K562 (cell line): ENCODE measurements at regions not wholly inside any gene's neighbourhood (a gene's known extent, or its start where the extent isn't known, plus 50 kb on each side); places are given as distances from the start of the nearest gene placed in this dataset.

Experiments
- ATAC-seq: fragments of 200-7000 bp; cut with Tn5 transposase; 3 replicates; pipeline ENCODE4 v1.9.1; 2020; ENCODE audit warnings: moderate library complexity
- BruUV-seq: library from RNA; stranded (reverse); fragments of 400-500 nt; replicated peaks from 2 replicates; lab custom pipeline; 2021; lab: Mats Ljungman, UMichigan
- CTCF ChIA-PET: fragments of 300-600 bp; formaldehyde crosslinking; extraction: SDS; loops from one replicate; lab custom pipeline; 2021; ENCODE audit warnings: low intra/inter-chr PET ratio; lab: Yijun Ruan, JAX
- POLR2A ChIA-PET: fragments of 300-600, 350-650 bp; sonication (Branson Sonifier 250); formaldehyde crosslinking; extraction: SDS; loops from one replicate; lab custom pipeline; 2021; ENCODE audit warnings: antibody characterized with exemption, inconsistent platforms; lab: Yijun Ruan, JAX
- DNase-seq, 4 experiments: peaks; one replicate each; pipeline versions ENCODE4 v3.0.0 to v3.0.0-alpha.2; 2011 to 2018; ENCODE audit warnings: low spot score in 3 of 4, mixed read lengths in 3 of 4; ENCODE audit errors: extremely low read depth in 1 of 4
- FAIRE-seq: peaks from 2 replicates; lab custom pipeline; 2011; peaks lifted over from hg19 to GRCh38; lab: Jason Lieb, UNC
- H2AFZ ChIP-seq: 2 replicates; pipeline ENCODE4 v1.6.0; 2011; ENCODE audit warnings: low read depth, low read length, control low read depth, inconsistent platforms
- H3K27ac ChIP-seq: fragments of 200-600 bp; 3 replicates; pipeline ENCODE4 v1.8.0; 2011; ENCODE audit warnings: low read depth, mild to moderate bottlenecking, control low read depth, inconsistent platforms, low read length, moderate library complexity, mixed read lengths; ENCODE audit errors: extremely low read depth
- H3K27me3 ChIP-seq, 2 experiments: fragments of 300-600 bp in 1 of 2; 2 replicates in 1 of 2; 3 replicates in 1 of 2; pipeline versions ENCODE4 v1.6.0 to v1.8.0; 2011; ENCODE audit warnings: inconsistent platforms in 2 of 2, low read length in 2 of 2, mild to moderate bottlenecking in 1 of 2, mixed read lengths in 1 of 2, moderate library complexity in 1 of 2; ENCODE audit not compliant: control insufficient read depth in 2 of 2, insufficient read depth in 2 of 2
- H3K36me3 ChIP-seq: fragments of 300-600 bp; 3 replicates; pipeline ENCODE4 v1.8.0; 2011; ENCODE audit warnings: mild to moderate bottlenecking, low read length, inconsistent platforms; ENCODE audit not compliant: control insufficient read depth, insufficient read depth
- H3K4me1 ChIP-seq, 2 experiments: fragments of 200-600 bp in 1 of 2; replicated peaks in 1 of 2; 2 replicates in 1 of 2; 3 replicates in 1 of 2; pipeline versions ENCODE4 v1.5.1 to v1.8.0; 2011; ENCODE audit warnings: inconsistent platforms in 2 of 2, low read length in 2 of 2, mild to moderate bottlenecking in 1 of 2, mixed read lengths in 1 of 2, moderate library complexity in 1 of 2; ENCODE audit not compliant: control insufficient read depth in 2 of 2, insufficient read depth in 2 of 2
- H3K4me2 ChIP-seq: 2 replicates; pipeline ENCODE4 v1.6.1; 2011; ENCODE audit warnings: low read length, control low read depth, inconsistent platforms, mixed read lengths; ENCODE audit not compliant: insufficient read depth
- H3K4me3 ChIP-seq: fragments of 200-600 bp; sonication (generic), shearing (Covaris generic); 2 replicates; pipeline ENCODE4 v1.5.1; 2016; ENCODE audit warnings: control low read depth, inconsistent platforms
- H3K79me2 ChIP-seq: fragments of 200-600 bp; 3 replicates; pipeline ENCODE4 v1.8.0; 2011; ENCODE audit warnings: low read length, inconsistent platforms; ENCODE audit not compliant: control insufficient read depth, insufficient read depth
- H3K9ac ChIP-seq, 2 experiments: 2 replicates each; pipeline versions ENCODE4 v1.6.0 to v1.6.1; 2011; ENCODE audit warnings: low read depth in 2 of 2, low read length in 2 of 2, control low read depth in 1 of 2, inconsistent platforms in 1 of 2, mild to moderate bottlenecking in 1 of 2, mixed read lengths in 1 of 2; ENCODE audit not compliant: insufficient read depth in 1 of 2
- H3K9me1 ChIP-seq: one replicate; pipeline ENCODE4 v1.6.0; 2011; ENCODE audit warnings: inconsistent platforms, mild to moderate bottlenecking, low read length, moderate library complexity; ENCODE audit not compliant: control insufficient read depth, insufficient read depth
- H3K9me3 ChIP-seq: replicated peaks from 2 replicates; pipeline ENCODE4 v1.5.1; 2011; ENCODE audit warnings: low read depth, low read length, inconsistent platforms; ENCODE audit not compliant: control insufficient read depth, insufficient read depth
- H4K20me1 ChIP-seq: replicated peaks from 2 replicates; pipeline ENCODE4 v1.6.1; 2011; ENCODE audit warnings: low read length, inconsistent platforms, mixed read lengths; ENCODE audit not compliant: control insufficient read depth, insufficient read depth
- CHD4 ChIP-seq: fragments of 200-600 bp; sonication (generic); IDR thresholded peaks from 3 replicates; pipeline ENCODE4 v1.6.1; 2012; ENCODE audit warnings: low read depth, mild to moderate bottlenecking, mixed read lengths, low read length, inconsistent platforms; ENCODE audit not compliant: insufficient read depth, insufficient replicate concordance, poor library complexity, severe bottlenecking
- FOXJ3 ChIP-seq: sonication (generic); formaldehyde crosslinking; IDR thresholded peaks from 2 replicates; pipeline ENCODE4 v1.4.0; 2020; ENCODE audit warnings: mild to moderate bottlenecking, missing genetic modification reagents
- MTA3 ChIP-seq: fragments of 450-650 bp; formaldehyde crosslinking; IDR thresholded peaks from 2 replicates; pipeline ENCODE4 v1.6.1; 2017; ENCODE audit warnings: mild to moderate bottlenecking, borderline replicate concordance
- PHB2 ChIP-seq: fragments of 450-650 bp; IDR thresholded peaks from 2 replicates; pipeline ENCODE4 v1.6.1; 2017; ENCODE audit warnings: low read depth
- RB1 ChIP-seq: fragments of 450-650 bp; IDR thresholded peaks from 2 replicates; pipeline ENCODE4 v1.6.1; 2017; ENCODE audit warnings: low read depth, mild to moderate bottlenecking
- SMAD4 ChIP-seq: fragments of 250-450 bp; sonication (Bioruptor Pico); conservative IDR thresholded peaks from 2 replicates; pipeline ENCODE4 v1.8.0; 2021; ENCODE audit warnings: inconsistent platforms, mild to moderate bottlenecking, moderate library complexity
- TEAD2 ChIP-seq: fragments of 450-650 bp; IDR thresholded peaks from 2 replicates; pipeline ENCODE4 v1.6.1; 2016; ENCODE audit warnings: missing genetic modification characterization, control low read depth, missing compliant biosample characterization
- WGBS: fragments of 100-300 bp; shearing (Covaris generic); methylation state at CpG from one replicate; pipeline ENCODE4 v1.1.6; 2016; ENCODE audit warnings: low coverage, mixed read lengths; ENCODE audit not compliant: insufficient coverage; ENCODE audit errors: missing lambda C conversion rate; 5-methylcytosine and 5-hydroxymethylcytosine counted together
- in situ Hi-C: fragments of 300-500 bp; cut with MboI; formaldehyde crosslinking; loops from 4 replicates; pipeline ENCODE4 v1.15.0; 2018; ENCODE audit warnings: inconsistent platforms, mixed read lengths
- intact Hi-C: fragments of 100-400 bp; cut with micrococcal nuclease; formaldehyde crosslinking; loops from 2 replicates; pipeline ENCODE4 v1.14.2; 2022
- TF ChIP-seq, protein P1 (sequence below): fragments of 200-600 bp; sonication (generic); IDR thresholded peaks from one replicate; pipeline ENCODE4 v1.6.1; 2012; ENCODE audit warnings: mild to moderate bottlenecking, low read depth, low read length, inconsistent platforms
- TF ChIP-seq, protein P2 (sequence below): sonication (generic); formaldehyde crosslinking; IDR thresholded peaks from 2 replicates; pipeline ENCODE4 v1.8.1; 2023; ENCODE audit warnings: mild to moderate bottlenecking, missing genetic modification reagents, moderate library complexity
- TF ChIP-seq, protein P3 (sequence below): fragments of 450-650 bp; formaldehyde crosslinking; IDR thresholded peaks from 2 replicates; pipeline ENCODE4 v1.4.0; 2020; ENCODE audit warnings: mild to moderate bottlenecking, moderate library complexity

DNA sequence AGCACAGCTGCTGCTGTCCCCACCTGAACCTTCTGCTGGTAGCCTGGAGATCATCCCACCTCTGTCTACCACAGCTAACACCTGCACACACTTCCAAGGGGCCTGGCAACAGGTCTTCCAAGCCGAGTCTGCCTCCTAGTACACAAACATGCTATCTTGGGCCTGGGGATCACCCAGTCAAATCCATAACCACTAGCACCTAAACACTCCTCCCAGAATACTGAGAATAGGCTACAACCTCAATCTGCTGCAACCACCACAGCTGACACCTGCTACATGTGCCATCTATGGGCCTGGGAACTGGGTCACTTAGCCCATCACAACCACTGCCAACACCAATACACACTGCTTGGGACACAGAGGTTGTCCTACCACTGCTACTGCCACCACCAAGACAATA is 362.8 kb upstream of the ARPP21 start:
- Histone ChIP-seq H3K27ac (no peak overlapping the region), H3K4me2 (no peak overlapping the region), H3K9me1 (no peaks in the 10 kb centered on the region), H2AFZ (no peak overlapping the region), H3K36me3 (no peaks in the 10 kb centered on the region), H3K4me3 (no peak overlapping the region), H3K79me2 (no peaks in the 10 kb centered on the region), H3K9ac (no peak overlapping the region), H3K9me3 (peaks cover 3% of the 10 kb centered on the region; the same call in 1 of the 2 replicates), H3K27me3 (no peaks in the 10 kb centered on the region), H3K4me1 (no peaks in the 10 kb centered on the region), H4K20me1 (no peaks in the 10 kb centered on the region)
- in situ Hi-C loops: no loop called here
- FAIRE-seq (no peak), ATAC-seq (no peak), DNase-seq (no peak)
- WGBS: 0% methylated on average over 1 of the region's 1 CpG
- intact Hi-C loops: no loop called here
- ChIA-PET POLR2A (no interaction called here), CTCF (no interaction called here)
- no TSS peak for BruUV-seq
- TF ChIP-seq, protein P1, sequence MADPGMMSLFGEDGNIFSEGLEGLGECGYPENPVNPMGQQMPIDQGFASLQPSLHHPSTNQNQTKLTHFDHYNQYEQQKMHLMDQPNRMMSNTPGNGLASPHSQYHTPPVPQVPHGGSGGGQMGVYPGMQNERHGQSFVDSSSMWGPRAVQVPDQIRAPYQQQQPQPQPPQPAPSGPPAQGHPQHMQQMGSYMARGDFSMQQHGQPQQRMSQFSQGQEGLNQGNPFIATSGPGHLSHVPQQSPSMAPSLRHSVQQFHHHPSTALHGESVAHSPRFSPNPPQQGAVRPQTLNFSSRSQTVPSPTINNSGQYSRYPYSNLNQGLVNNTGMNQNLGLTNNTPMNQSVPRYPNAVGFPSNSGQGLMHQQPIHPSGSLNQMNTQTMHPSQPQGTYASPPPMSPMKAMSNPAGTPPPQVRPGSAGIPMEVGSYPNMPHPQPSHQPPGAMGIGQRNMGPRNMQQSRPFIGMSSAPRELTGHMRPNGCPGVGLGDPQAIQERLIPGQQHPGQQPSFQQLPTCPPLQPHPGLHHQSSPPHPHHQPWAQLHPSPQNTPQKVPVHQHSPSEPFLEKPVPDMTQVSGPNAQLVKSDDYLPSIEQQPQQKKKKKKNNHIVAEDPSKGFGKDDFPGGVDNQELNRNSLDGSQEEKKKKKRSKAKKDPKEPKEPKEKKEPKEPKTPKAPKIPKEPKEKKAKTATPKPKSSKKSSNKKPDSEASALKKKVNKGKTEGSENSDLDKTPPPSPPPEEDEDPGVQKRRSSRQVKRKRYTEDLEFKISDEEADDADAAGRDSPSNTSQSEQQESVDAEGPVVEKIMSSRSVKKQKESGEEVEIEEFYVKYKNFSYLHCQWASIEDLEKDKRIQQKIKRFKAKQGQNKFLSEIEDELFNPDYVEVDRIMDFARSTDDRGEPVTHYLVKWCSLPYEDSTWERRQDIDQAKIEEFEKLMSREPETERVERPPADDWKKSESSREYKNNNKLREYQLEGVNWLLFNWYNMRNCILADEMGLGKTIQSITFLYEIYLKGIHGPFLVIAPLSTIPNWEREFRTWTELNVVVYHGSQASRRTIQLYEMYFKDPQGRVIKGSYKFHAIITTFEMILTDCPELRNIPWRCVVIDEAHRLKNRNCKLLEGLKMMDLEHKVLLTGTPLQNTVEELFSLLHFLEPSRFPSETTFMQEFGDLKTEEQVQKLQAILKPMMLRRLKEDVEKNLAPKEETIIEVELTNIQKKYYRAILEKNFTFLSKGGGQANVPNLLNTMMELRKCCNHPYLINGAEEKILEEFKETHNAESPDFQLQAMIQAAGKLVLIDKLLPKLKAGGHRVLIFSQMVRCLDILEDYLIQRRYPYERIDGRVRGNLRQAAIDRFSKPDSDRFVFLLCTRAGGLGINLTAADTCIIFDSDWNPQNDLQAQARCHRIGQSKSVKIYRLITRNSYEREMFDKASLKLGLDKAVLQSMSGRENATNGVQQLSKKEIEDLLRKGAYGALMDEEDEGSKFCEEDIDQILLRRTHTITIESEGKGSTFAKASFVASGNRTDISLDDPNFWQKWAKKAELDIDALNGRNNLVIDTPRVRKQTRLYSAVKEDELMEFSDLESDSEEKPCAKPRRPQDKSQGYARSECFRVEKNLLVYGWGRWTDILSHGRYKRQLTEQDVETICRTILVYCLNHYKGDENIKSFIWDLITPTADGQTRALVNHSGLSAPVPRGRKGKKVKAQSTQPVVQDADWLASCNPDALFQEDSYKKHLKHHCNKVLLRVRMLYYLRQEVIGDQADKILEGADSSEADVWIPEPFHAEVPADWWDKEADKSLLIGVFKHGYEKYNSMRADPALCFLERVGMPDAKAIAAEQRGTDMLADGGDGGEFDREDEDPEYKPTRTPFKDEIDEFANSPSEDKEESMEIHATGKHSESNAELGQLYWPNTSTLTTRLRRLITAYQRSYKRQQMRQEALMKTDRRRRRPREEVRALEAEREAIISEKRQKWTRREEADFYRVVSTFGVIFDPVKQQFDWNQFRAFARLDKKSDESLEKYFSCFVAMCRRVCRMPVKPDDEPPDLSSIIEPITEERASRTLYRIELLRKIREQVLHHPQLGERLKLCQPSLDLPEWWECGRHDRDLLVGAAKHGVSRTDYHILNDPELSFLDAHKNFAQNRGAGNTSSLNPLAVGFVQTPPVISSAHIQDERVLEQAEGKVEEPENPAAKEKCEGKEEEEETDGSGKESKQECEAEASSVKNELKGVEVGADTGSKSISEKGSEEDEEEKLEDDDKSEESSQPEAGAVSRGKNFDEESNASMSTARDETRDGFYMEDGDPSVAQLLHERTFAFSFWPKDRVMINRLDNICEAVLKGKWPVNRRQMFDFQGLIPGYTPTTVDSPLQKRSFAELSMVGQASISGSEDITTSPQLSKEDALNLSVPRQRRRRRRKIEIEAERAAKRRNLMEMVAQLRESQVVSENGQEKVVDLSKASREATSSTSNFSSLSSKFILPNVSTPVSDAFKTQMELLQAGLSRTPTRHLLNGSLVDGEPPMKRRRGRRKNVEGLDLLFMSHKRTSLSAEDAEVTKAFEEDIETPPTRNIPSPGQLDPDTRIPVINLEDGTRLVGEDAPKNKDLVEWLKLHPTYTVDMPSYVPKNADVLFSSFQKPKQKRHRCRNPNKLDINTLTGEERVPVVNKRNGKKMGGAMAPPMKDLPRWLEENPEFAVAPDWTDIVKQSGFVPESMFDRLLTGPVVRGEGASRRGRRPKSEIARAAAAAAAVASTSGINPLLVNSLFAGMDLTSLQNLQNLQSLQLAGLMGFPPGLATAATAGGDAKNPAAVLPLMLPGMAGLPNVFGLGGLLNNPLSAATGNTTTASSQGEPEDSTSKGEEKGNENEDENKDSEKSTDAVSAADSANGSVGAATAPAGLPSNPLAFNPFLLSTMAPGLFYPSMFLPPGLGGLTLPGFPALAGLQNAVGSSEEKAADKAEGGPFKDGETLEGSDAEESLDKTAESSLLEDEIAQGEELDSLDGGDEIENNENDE: no peak
- TF ChIP-seq, protein P2, sequence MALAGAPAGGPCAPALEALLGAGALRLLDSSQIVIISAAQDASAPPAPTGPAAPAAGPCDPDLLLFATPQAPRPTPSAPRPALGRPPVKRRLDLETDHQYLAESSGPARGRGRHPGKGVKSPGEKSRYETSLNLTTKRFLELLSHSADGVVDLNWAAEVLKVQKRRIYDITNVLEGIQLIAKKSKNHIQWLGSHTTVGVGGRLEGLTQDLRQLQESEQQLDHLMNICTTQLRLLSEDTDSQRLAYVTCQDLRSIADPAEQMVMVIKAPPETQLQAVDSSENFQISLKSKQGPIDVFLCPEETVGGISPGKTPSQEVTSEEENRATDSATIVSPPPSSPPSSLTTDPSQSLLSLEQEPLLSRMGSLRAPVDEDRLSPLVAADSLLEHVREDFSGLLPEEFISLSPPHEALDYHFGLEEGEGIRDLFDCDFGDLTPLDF (CRISPR knock-in tag): no peak
- TF ChIP-seq FOXJ3 (CRISPR knock-in tag): no peak
- TF ChIP-seq RB1: no peak
- no peak for TF ChIP-seq SMAD4 (CRISPR knock-in tag)
- TF ChIP-seq PHB2: no peak
- TF ChIP-seq, protein P3, sequence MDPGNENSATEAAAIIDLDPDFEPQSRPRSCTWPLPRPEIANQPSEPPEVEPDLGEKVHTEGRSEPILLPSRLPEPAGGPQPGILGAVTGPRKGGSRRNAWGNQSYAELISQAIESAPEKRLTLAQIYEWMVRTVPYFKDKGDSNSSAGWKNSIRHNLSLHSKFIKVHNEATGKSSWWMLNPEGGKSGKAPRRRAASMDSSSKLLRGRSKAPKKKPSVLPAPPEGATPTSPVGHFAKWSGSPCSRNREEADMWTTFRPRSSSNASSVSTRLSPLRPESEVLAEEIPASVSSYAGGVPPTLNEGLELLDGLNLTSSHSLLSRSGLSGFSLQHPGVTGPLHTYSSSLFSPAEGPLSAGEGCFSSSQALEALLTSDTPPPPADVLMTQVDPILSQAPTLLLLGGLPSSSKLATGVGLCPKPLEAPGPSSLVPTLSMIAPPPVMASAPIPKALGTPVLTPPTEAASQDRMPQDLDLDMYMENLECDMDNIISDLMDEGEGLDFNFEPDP: no peak
- TF ChIP-seq CHD4: no peak
- no peak for TF ChIP-seq TEAD2 (tag)
- TF ChIP-seq MTA3: no peak
